Esophagus (tissue), 2 donors: ENCODE measurements at regions not wholly inside any gene's neighbourhood (a gene's known extent, or its start where the extent isn't known, plus 50 kb on each side); places are given as distances from the start of the nearest gene placed in this dataset.
"Not testable (repeated sequence)": the region's sequence is repeated elsewhere in the genome, so short reads cannot be mapped to it uniquely, and the experiment has no call there.

Experiments
- H3K27ac ChIP-seq, 2 donors: one replicate each; pipeline ENCODE4 v1.5.1; 2013; ENCODE audit warnings: low read depth in 2 of 2, mild to moderate bottlenecking in 2 of 2, inconsistent platforms in 1 of 2, low read length in 1 of 2, moderate library complexity in 1 of 2
- H3K27me3 ChIP-seq, 2 donors: one replicate each; pipeline ENCODE4 v1.6.1; 2013; ENCODE audit warnings: low read length in 2 of 2, control low read depth in 1 of 2, mild to moderate bottlenecking in 1 of 2; ENCODE audit not compliant: insufficient read depth in 2 of 2, control insufficient read depth in 1 of 2
- H3K36me3 ChIP-seq, 2 donors: one replicate each; pipeline ENCODE4 v1.6.1; 2013; ENCODE audit warnings: low read length in 1 of 2; ENCODE audit not compliant: control insufficient read depth in 2 of 2, insufficient read depth in 2 of 2
- H3K4me1 ChIP-seq, 2 donors: one replicate each; pipeline ENCODE4 v1.6.1; 2013; ENCODE audit warnings: low read length in 1 of 2; ENCODE audit not compliant: control insufficient read depth in 2 of 2, insufficient read depth in 2 of 2
- H3K4me3 ChIP-seq, 2 donors: one replicate each; pipeline ENCODE4 v1.5.1; 2013; ENCODE audit warnings: low read length in 2 of 2, mild to moderate bottlenecking in 2 of 2, low read depth in 1 of 2, moderate library complexity in 1 of 2
- H3K9me3 ChIP-seq, 2 donors: one replicate each; pipeline ENCODE4 v1.6.1; 2013; ENCODE audit warnings: mild to moderate bottlenecking in 2 of 2, low read depth in 1 of 2, low read length in 1 of 2, moderate library complexity in 1 of 2; ENCODE audit not compliant: control insufficient read depth in 2 of 2, insufficient read depth in 1 of 2
- WGBS, 2 donors: extraction: QIAGEN DNeasy Blood & Tissue Kit; methylation state at CpG; one replicate each; pipeline ENCODE4 v1.1.7; 2013; 5-methylcytosine and 5-hydroxymethylcytosine counted together
- donor health status: healthy with polysubstance abuse.
- donor health status: Bipolar disorder and iron deficiency.

DNA sequence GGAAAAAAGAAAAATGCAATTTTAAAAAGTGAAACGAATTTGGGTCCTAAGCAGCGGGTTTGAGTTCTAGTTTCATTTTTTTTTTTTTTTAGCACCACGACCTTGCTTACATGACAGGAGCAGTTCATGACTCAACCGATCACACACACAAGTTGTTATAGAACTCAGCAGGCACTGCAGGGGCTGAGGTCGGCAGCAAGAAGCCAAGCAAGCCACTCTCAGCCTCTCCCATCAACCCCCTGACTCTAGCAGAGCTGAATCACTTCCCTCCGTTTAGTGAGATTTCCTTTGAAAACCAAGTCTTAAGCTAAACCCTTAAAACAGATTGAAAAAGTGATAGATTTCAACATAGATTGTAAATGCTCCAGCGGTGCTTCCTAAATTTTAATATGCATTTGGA is 520.8 kb downstream of the HAPSTR1 start:
- Histone ChIP-seq H3K9me3 (no peaks in the 10 kb centered on the region), H3K27me3 (no peaks in the 10 kb centered on the region), H3K36me3 (no peaks in the 10 kb centered on the region), H3K4me1 (no peaks in the 10 kb centered on the region), H3K4me3 (no peak overlapping the region), H3K27ac (no peak overlapping the region)
- 48 to 62% methylated on average over 7 of the region's 7 CpGs for WGBS, 2 donors

DNA sequence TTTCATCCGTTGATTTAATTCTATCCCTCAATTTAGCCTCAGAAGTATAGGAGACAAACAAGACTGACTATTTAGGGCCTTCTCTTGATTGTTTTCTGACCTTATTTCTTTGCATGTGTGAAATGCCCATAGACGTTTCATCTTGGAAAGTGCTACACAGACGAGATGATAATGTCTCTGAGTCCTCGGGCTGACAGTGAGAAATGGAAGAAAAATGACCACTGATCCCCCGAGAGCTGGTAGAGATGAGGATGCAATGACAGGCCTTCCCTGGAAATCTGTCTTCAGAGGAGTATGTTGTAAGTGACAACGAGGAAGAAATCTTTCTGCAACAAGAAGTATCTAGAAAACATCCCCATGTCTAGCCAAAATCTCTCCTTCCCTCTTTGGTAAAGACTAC is 522.9 kb downstream of the HAPSTR1 start:
- no peaks in the 10 kb centered on the region for H3K9me3 ChIP-seq
- H3K36me3 ChIP-seq, result no peaks in the 10 kb centered on the region
- no peaks in the 10 kb centered on the region for H3K4me1 ChIP-seq
- H3K4me3 ChIP-seq, result no peak overlapping the region
- no peaks in the 10 kb centered on the region for H3K27me3 ChIP-seq
- H3K27ac ChIP-seq, result no peak overlapping the region
- 74 to 75% methylated on average over 6 of the region's 6 CpGs for whole genome bisulfite sequencing, 2 donors

DNA sequence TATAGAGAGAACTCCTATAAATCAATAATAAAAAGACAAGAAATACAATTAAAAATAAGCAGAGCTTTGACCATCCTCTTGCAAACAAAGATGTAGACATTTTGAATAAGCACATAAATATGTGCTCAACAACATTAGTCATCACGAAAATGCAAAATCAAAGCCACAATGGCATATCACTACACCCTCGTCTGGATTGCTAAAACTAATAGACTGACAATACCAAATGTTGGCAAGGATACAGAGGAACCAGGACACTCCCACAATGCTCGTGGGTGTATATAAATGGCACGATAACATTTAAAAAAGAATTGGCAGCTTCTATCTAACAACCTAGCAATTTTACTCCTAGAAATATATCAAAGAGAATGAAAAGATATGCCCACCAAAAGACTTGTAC is 530.8 kb downstream of the HAPSTR1 start:
- Histone ChIP-seq H3K27me3 (no peaks in the 10 kb centered on the region), H3K36me3 (no peaks in the 10 kb centered on the region), H3K27ac (no peak overlapping the region), H3K9me3 (no peaks in the 10 kb centered on the region), H3K4me3 (no peak overlapping the region), H3K4me1 (no peaks in the 10 kb centered on the region)
- WGBS, 2 donors, result 59 to 73% methylated on average over 4 of the region's 4 CpGs

DNA sequence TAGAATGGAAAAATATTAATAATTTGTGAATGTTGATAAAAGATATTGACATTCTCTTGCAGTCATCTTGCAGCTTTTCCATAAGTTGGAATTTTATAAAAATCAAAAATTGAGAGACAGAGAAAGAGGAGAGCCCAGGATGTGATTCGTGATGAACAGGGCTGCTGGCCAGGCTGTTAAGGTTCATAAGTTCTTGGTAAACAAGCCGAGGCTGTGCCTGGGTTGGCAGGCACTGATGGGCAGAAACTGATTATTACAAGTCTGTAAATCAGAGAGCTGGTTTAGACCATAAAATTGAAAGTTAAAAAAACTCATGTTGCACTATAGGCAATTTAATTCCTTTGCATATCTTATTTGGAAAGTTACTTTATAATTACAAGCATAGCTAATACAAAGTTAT is 533.7 kb downstream of the HAPSTR1 start:
- Histone ChIP-seq H3K9me3 (no peaks in the 10 kb centered on the region), H3K27ac (no peak overlapping the region), H3K27me3 (no peaks in the 10 kb centered on the region), H3K36me3 (no peaks in the 10 kb centered on the region), H3K4me3 (no peak overlapping the region), H3K4me1 (no peaks in the 10 kb centered on the region)
- 20 to 34% methylated on average over 2 of the region's 2 CpGs for WGBS, 2 donors

DNA sequence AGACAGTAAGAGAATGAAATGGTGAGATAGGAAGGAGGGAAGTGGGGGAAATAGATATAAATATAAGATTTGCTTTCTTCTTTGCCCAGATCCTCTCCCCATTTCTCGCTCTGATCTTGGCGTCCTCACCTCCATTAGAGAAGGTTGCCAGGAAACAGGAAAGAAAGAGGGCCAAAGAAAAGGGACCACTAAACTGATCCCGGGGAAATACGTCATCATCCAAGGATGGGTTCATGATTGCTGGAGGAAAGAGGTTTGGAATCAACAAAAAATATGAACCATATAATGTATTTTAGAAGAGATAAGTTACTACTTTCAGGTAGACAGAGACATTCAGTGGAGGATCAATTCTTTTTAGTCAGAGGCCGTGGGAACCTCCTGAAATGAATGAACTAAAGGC is 536.0 kb downstream of the HAPSTR1 start:
- H3K27me3 ChIP-seq, result no peaks in the 10 kb centered on the region
- H3K36me3 ChIP-seq, result no peaks in the 10 kb centered on the region
- no peaks in the 10 kb centered on the region for H3K4me1 ChIP-seq
- no peak overlapping the region for H3K4me3 ChIP-seq
- WGBS, 2 donors, result 83% methylated on average over 5 of the region's 5 CpGs
- H3K27ac ChIP-seq, result no peak overlapping the region
- H3K9me3 ChIP-seq, result no peaks in the 10 kb centered on the region

DNA sequence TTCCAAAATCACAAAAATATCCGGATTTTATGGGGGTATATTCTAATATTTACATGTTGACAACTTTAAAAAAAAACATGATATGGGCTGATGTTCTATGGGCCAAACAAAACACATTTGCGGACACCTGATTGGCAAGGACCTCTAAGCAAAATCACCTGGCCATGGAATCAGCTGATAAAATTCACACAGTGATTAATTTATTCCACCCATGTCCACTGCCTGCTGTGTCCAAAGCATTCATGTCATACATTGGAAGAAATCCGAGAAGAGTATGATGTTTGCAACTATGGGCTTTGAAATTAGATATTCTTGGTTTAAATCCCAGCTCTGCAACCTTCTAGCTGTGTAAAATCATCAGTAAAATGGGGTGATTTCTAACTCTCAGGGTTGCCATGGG is 538.7 kb downstream of the HAPSTR1 start:
- 62 to 67% methylated on average over 3 of the region's 3 CpGs for WGBS, 2 donors
- Histone ChIP-seq H3K27ac (no peak overlapping the region), H3K27me3 (no peaks in the 10 kb centered on the region), H3K4me1 (no peaks in the 10 kb centered on the region), H3K36me3 (no peaks in the 10 kb centered on the region), H3K4me3 (no peak overlapping the region), H3K9me3 (peaks cover 0 to 3% of the 10 kb centered on the region in 2 donors)

DNA sequence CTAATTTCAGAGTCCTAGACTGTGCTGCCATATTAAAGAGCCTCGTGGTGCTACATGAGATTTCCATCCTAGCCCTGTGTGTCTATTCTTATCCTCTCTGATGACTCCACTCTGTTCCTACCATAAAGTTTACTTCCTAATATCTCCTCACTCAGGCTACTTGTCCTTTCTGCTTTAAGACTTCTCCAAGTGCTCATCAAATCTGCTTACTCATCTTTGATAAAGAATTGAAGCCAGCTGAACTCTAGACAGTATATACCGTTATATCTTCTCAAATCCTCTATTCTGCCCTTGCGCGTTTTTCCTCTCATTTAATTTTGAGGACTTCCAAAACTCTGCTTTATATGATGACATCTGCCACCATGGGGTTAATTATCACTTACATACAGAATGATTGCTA is 539.5 kb downstream of the HAPSTR1 start:
- H3K9me3 ChIP-seq, result peaks cover 0 to 3% of the 10 kb centered on the region in 2 donors
- H3K36me3 ChIP-seq, result no peaks in the 10 kb centered on the region
- 83 to 87% methylated on average over 4 of the region's 4 CpGs for WGBS, 2 donors
- H3K4me1 ChIP-seq, result no peaks in the 10 kb centered on the region
- H3K27me3 ChIP-seq, result no peaks in the 10 kb centered on the region
- H3K27ac ChIP-seq, result no peak overlapping the region
- H3K4me3 ChIP-seq, result no peak overlapping the region

DNA sequence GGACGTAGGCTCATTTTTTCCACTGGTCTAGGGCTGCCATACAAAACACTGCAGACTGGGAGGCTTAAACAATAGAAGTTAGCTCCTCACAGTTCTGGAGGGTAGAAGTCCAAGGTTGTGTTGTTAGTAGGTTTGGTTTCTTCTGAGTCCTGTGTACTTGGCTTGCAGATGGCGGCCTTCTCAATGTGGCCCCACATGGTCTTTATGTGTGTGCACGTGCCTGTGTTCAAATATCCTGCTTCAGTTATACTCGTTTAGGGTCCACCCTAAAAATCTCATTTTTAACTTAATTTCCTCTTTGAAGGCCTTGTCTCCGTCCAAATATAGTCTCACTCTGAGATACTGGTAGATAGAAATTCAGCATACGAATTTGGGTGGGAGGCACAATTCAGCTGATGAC is 542.4 kb downstream of the HAPSTR1 start:
- 76 to 79% methylated on average over 6 of the region's 6 CpGs for WGBS, 2 donors
- H3K27ac ChIP-seq, result no peak overlapping the region

DNA sequence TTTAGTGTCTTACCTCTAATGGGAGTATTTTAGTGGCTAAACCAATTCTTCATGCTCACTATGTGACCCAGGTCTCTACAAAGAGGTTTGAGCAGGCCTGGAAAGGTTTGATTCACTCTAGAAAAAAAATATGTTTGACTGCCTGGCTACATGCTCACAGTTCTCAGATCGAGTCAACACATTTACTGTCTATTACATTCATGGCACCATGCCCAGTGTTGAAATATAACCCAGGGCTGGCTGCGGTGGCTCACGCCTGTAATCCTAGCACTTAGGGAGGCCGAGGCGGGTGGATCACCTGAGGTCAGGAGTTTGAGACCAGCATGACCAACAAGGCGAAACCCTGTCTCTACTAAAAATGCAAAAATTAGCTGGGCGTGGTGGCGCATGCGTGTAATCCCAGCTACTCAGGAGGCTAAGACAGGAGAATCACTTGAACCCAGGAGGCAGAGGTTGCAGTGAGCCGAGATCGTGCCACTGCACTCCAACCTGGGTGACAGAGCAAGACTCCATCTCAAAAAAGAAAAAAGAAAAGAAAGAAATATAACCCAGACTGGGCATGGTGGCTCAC is 543.8 kb downstream of the HAPSTR1 start:
- not testable (repeated sequence) for H3K27me3 ChIP-seq, H3K27ac ChIP-seq, H3K4me1 ChIP-seq, H3K4me3 ChIP-seq, H3K36me3 ChIP-seq, H3K9me3 ChIP-seq
- 80 to 81% methylated on average over 11 of the region's 11 CpGs for WGBS, 2 donors

More for the DNA sequence above, 542.4 kb downstream of the HAPSTR1 start:
- H3K9me3 ChIP-seq, result peaks cover 0 to 3% of the 10 kb centered on the region in 2 donors
- H3K36me3 ChIP-seq, result no peaks in the 10 kb centered on the region
- H3K27me3 ChIP-seq, result no peaks in the 10 kb centered on the region
- H3K4me3 ChIP-seq, result no peak overlapping the region
- no peaks in the 10 kb centered on the region for H3K4me1 ChIP-seq

DNA sequence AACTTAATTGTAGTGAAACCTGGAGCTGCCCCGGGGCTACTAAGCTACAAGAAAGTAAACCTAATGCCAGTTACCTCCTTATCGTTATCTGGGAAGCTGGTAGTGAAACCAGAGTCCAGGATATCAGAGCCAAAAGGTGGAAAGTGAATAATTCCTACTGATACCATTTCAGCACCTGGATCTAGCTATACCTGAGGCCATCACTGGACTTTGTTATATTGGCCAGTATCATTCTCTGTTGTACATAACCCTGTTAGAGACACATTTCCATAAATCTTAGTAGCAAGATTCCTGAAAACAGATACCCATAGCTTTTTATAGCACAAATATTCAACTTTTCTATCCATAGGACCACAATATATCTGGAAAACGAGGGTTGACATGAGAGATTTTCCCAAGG is 538.0 kb downstream of the GRIN2A start:
- WGBS, 2 donors, result 52 to 66% methylated on average over 3 of the region's 3 CpGs
- H3K27me3 ChIP-seq, result no peaks in the 10 kb centered on the region
- H3K4me3 ChIP-seq, result no peak overlapping the region
- H3K36me3 ChIP-seq, result no peaks in the 10 kb centered on the region
- no peaks in the 10 kb centered on the region for H3K9me3 ChIP-seq
- H3K27ac ChIP-seq, result no peak overlapping the region
- H3K4me1 ChIP-seq, result no peaks in the 10 kb centered on the region
